Stimulated activated CD8-positive, alpha-beta memory T cell treated with anti-CD3 and anti-CD28 coated beads, Interleukin-12 subunit alpha, Interleukin-12 subunit beta, amount 100 ng/mL, for 1 hour (primary cell): ENCODE measurements at regions not wholly inside any gene's neighbourhood (a gene's known extent, or its start where the extent isn't known, plus 50 kb on each side); places are given as distances from the start of the nearest gene placed in this dataset.

ENCODE experiments used
- DNase-seq: peaks from one replicate; pipeline ENCODE4 v3.0.0-alpha.2; 2020; ENCODE audit warnings: low read depth

GRCh38 chr1:192524223-192524622 lies 51.4 kb upstream of the RGS1 start:
- DNase-seq: no peak
